Body of pancreas (tissue), 4 donors: ENCODE measurements at regions not wholly inside any gene's neighbourhood (a gene's known extent, or its start where the extent isn't known, plus 50 kb on each side); places are given as distances from the start of the nearest gene placed in this dataset.

ENCODE experiments used
- CTCF ChIP-seq, 7 experiments: fragments of 450-650 bp in 4 of 7; fragments of 200-600 bp in 3 of 7; sonication (generic) in 3 of 7; IDR thresholded peaks; one replicate each; pipeline ENCODE4 v1.5.1; 2016 to 2019; ENCODE audit warnings: antibody characterized with exemption in 7 of 7
- POLR2A ChIP-seq, 3 donors: fragments of 450-650 bp; IDR thresholded peaks; one replicate each; pipeline ENCODE4 v1.6.1; 2016; ENCODE audit warnings: antibody characterized with exemption in 3 of 3, mild to moderate bottlenecking in 2 of 3

GRCh38 chr14:42683707-42684106 lies 1077.0 kb downstream of the LRFN5 start:
- TF ChIP-seq POLR2A (IDR thresholded peaks at IDR 0.05) = no peak
- TF ChIP-seq CTCF (IDR thresholded peaks at IDR 0.05) = no peak
